HG02610 (cell line): ENCODE measurements at regions not wholly inside any gene's neighbourhood (a gene's known extent, or its start where the extent isn't known, plus 50 kb on each side); places are given as distances from the start of the nearest gene placed in this dataset.

Experiments used
- ATAC-seq: cut with Tn5 transposase; IDR thresholded peaks from one replicate; pipeline ENCODE4 v1.9.1; 2021; ENCODE audit warnings: mild to moderate bottlenecking, moderate library complexity; ENCODE audit not compliant: unreplicated experiment

- no peak for ATAC-seq
These were observed 65.2 kb upstream of the MYCN start for GRCh38 chr2:15874854-15875804.

GRCh38 chr2:15875969-15876705 lies 64.2 kb upstream of the MYCN start:
- no peak for ATAC-seq

GRCh38 chr2:15880226-15881119 lies 59.9 kb upstream of the MYCN start:
- no peak for ATAC-seq

- ATAC-seq = no peak
These were observed 59.3 kb upstream of the MYCN start for GRCh38 chr2:15881120-15881433.

- ATAC-seq = no peak
These were observed 58.7 kb upstream of the MYCN start for GRCh38 chr2:15881676-15882075.

GRCh38 chr2:15882761-15883497 lies 57.4 kb upstream of the MYCN start:
- ATAC-seq = no peak

- no peak for ATAC-seq
These were observed 56.7 kb upstream of the MYCN start for GRCh38 chr2:15883684-15884083.

GRCh38 chr2:15884790-15885189 lies 55.6 kb upstream of the MYCN start:
- ATAC-seq = no peak

- ATAC-seq = no peak
These were observed 54.1 kb upstream of the MYCN start for GRCh38 chr2:15886231-15886630.

- no peak for ATAC-seq
These were observed 50.8 kb upstream of the MYCN start for GRCh38 chr2:15889442-15890123.

- ATAC-seq = no peak
These were observed 50.1 kb upstream of the MYCN start for GRCh38 chr2:15890124-15890754.
